ENCODE measurements at regions not wholly inside any gene's neighbourhood (a gene's known extent, or its start where the extent isn't known, plus 50 kb on each side); places are given as distances from the start of the nearest gene placed in this dataset.

GRCh38 chr20:62533591-62534495 is 58.0 kb upstream of the GATA5 start:
- H3K9me3 ChIP-seq (ENCODE audit: low read length), result no peaks in the 10 kb centered on the region
- no peaks in the 10 kb centered on the region for H3K4me1 ChIP-seq (ENCODE audit: insufficient read depth, low read length, severe bottlenecking)
- no peaks in the 10 kb centered on the region for H3K79me2 ChIP-seq (ENCODE audit: insufficient read depth, low read length)
- H3K36me3 ChIP-seq (ENCODE audit: insufficient read depth, low read length), result no peaks in the 10 kb centered on the region
- H3K9ac ChIP-seq (ENCODE audit: low read length), result no peak overlapping the region
- no peaks in the 10 kb centered on the region; the same call in 1 of the 2 replicates for H3K27me3 ChIP-seq (ENCODE audit: insufficient read depth, low read length)
- no peaks in the 10 kb centered on the region for H3F3A ChIP-seq (ENCODE audit: insufficient read depth, low read length)
- no peaks in the 10 kb centered on the region for H4K20me1 ChIP-seq (ENCODE audit: insufficient read depth, low read length)
- no peak overlapping the region for H2AFZ ChIP-seq (ENCODE audit: low read length)
- no peak overlapping the region for H3K4me2 ChIP-seq (ENCODE audit: low read length)
- no peak overlapping the region for H3K4me3 ChIP-seq (ENCODE audit: low read depth, low read length, poor library complexity, severe bottlenecking)
- TF ChIP-seq, protein P1, sequence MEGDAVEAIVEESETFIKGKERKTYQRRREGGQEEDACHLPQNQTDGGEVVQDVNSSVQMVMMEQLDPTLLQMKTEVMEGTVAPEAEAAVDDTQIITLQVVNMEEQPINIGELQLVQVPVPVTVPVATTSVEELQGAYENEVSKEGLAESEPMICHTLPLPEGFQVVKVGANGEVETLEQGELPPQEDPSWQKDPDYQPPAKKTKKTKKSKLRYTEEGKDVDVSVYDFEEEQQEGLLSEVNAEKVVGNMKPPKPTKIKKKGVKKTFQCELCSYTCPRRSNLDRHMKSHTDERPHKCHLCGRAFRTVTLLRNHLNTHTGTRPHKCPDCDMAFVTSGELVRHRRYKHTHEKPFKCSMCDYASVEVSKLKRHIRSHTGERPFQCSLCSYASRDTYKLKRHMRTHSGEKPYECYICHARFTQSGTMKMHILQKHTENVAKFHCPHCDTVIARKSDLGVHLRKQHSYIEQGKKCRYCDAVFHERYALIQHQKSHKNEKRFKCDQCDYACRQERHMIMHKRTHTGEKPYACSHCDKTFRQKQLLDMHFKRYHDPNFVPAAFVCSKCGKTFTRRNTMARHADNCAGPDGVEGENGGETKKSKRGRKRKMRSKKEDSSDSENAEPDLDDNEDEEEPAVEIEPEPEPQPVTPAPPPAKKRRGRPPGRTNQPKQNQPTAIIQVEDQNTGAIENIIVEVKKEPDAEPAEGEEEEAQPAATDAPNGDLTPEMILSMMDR (IDR thresholded peaks at IDR 0.05; ENCODE audit: low read length), result no peak
- TF ChIP-seq EZH2 (IDR thresholded peaks at IDR 0.05; ENCODE audit: borderline replicate concordance, low read length), result no peak
- H3K27ac ChIP-seq (ENCODE audit: low read depth, low read length, poor library complexity, severe bottlenecking), result no peak overlapping the region
- H3K9me2 ChIP-seq (ENCODE audit: low read depth, low read length), result no peaks in the 10 kb centered on the region

- Histone ChIP-seq H3K9me3 (ENCODE audit: low read length) (no peaks in the 10 kb centered on the region), H3K4me2 (ENCODE audit: low read length) (no peak overlapping the region), H4K20me1 (ENCODE audit: insufficient read depth, low read length) (no peaks in the 10 kb centered on the region), H3K4me1 (ENCODE audit: insufficient read depth, low read length, severe bottlenecking) (no peaks in the 10 kb centered on the region), H3K27me3 (ENCODE audit: insufficient read depth, low read length) (no peaks in the 10 kb centered on the region; the same call in 1 of the 2 replicates), H3K79me2 (ENCODE audit: insufficient read depth, low read length) (no peaks in the 10 kb centered on the region), H2AFZ (ENCODE audit: low read length) (no peak overlapping the region), H3K4me3 (ENCODE audit: low read depth, low read length, poor library complexity, severe bottlenecking) (no peak overlapping the region), H3K9ac (ENCODE audit: low read length) (no peak overlapping the region), H3K9me2 (ENCODE audit: low read depth, low read length) (no peaks in the 10 kb centered on the region), H3F3A (ENCODE audit: insufficient read depth, low read length) (no peaks in the 10 kb centered on the region), H3K27ac (ENCODE audit: low read depth, low read length, poor library complexity, severe bottlenecking) (no peak overlapping the region), H3K36me3 (ENCODE audit: insufficient read depth, low read length) (no peaks in the 10 kb centered on the region)
- TF ChIP-seq EZH2 (IDR thresholded peaks at IDR 0.05; ENCODE audit: borderline replicate concordance, low read length), result no peak
- TF ChIP-seq, protein P1 (IDR thresholded peaks at IDR 0.05; ENCODE audit: low read length), result no peak
These were observed 58.9 kb upstream of the GATA5 start for GRCh38 chr20:62534526-62535221.

- Histone ChIP-seq H3K9ac (ENCODE audit: low read length) (no peak overlapping the region), H3K4me1 (ENCODE audit: insufficient read depth, low read length, severe bottlenecking) (no peaks in the 10 kb centered on the region), H3K36me3 (ENCODE audit: insufficient read depth, low read length) (no peaks in the 10 kb centered on the region), H3K9me2 (ENCODE audit: low read depth, low read length) (no peaks in the 10 kb centered on the region), H3F3A (ENCODE audit: insufficient read depth, low read length) (no peaks in the 10 kb centered on the region), H3K79me2 (ENCODE audit: insufficient read depth, low read length) (no peaks in the 10 kb centered on the region), H3K27ac (ENCODE audit: low read depth, low read length, poor library complexity, severe bottlenecking) (no peak overlapping the region), H3K27me3 (ENCODE audit: insufficient read depth, low read length) (no peaks in the 10 kb centered on the region; the same call in 1 of the 2 replicates), H3K4me3 (ENCODE audit: low read depth, low read length, poor library complexity, severe bottlenecking) (no peak overlapping the region), H4K20me1 (ENCODE audit: insufficient read depth, low read length) (no peaks in the 10 kb centered on the region), H2AFZ (ENCODE audit: low read length) (no peak overlapping the region), H3K4me2 (ENCODE audit: low read length) (no peak overlapping the region), H3K9me3 (ENCODE audit: low read length) (no peaks in the 10 kb centered on the region)
- TF ChIP-seq, protein P1 (IDR thresholded peaks at IDR 0.05; ENCODE audit: low read length), result no peak
- TF ChIP-seq EZH2 (IDR thresholded peaks at IDR 0.05; ENCODE audit: borderline replicate concordance, low read length), result no peak
These were observed 59.6 kb upstream of the GATA5 start for GRCh38 chr20:62535282-62535811.
